HG03521 (cell line): ENCODE measurements at regions not wholly inside any gene's neighbourhood (a gene's known extent, or its start where the extent isn't known, plus 50 kb on each side); places are given as distances from the start of the nearest gene placed in this dataset.

Source experiments
- ATAC-seq: cut with Tn5 transposase; IDR thresholded peaks from one replicate; pipeline ENCODE4 v1.9.1; 2021; ENCODE audit warnings: mild to moderate bottlenecking, moderate library complexity; ENCODE audit not compliant: unreplicated experiment

- no peak for ATAC-seq
Measured at GRCh38 chr12:91608542-91608941, 425.9 kb upstream of the DCN start.

- no peak for ATAC-seq
Measured at GRCh38 chr12:91606662-91607377, 424.2 kb upstream of the DCN start.

GRCh38 chr12:91604897-91605296, 422.3 kb upstream of the DCN start:
- no peak for ATAC-seq

DNA sequence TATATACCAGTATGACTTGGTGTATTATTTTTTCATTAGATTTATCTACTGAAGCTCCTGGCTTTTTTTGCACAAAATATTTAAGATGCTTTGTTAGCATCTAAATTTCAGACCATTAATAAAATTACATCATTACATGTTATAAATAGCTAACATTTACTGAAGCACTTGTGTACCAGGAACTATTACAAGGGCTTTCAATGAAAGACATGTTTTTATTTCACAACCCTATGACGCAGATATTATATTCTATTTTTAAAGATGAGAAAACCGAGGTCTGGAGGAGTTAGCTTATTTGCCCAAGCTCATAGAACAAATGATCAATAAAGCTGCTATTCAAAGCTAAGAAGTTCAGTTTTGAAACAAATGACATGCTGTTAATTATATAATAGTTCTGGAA, 420.4 kb upstream of the DCN start:
- ATAC-seq: no peak

DNA sequence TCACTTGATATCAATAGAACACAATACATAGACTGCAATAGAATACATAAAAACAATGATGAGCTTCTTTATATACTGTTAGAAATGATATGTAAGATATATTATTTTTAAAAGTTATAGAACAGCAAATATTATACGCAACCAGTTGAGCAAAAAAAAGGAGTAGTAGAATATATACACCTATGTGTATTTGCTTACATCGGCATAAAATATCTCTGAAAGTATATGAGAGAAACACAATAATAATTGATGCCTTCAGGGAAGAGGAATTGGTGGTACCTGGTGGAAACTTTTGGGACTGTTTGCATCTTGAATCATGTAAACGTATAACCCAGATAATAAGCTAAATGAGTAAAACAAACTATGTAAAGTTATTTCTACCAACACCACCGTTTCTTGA, 418.4 kb upstream of the DCN start:
- ATAC-seq: no peak

- ATAC-seq: no peak
Measured at GRCh38 chr12:91594715-91595114, 412.1 kb upstream of the DCN start.

- no peak for ATAC-seq
Measured at GRCh38 chr12:91591639-91591987, 409.0 kb upstream of the DCN start.

GRCh38 chr12:91590966-91591638, 408.5 kb upstream of the DCN start:
- no peak for ATAC-seq

- no peak for ATAC-seq
Measured at GRCh38 chr12:91588874-91589454, 406.3 kb upstream of the DCN start.

DNA sequence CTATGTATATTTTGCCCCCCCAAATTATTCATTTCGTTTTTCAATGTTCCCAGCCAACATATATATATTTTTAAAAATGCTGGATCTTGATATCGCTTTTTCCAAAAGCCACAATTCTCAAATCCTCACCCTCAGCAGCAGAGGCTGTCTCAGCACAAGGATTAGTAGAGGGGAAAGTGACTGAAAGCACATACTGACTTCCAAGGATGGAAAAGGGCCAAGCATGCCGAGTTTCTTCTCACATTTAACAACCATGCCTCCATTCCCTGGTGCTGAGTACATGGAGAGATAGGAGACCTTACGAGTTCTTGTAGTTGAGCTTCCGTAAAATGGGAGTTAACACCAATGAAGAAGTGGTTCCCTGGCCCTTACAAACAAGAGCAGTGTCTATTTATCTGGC, 403.4 kb upstream of the DCN start:
- no peak for ATAC-seq

DNA sequence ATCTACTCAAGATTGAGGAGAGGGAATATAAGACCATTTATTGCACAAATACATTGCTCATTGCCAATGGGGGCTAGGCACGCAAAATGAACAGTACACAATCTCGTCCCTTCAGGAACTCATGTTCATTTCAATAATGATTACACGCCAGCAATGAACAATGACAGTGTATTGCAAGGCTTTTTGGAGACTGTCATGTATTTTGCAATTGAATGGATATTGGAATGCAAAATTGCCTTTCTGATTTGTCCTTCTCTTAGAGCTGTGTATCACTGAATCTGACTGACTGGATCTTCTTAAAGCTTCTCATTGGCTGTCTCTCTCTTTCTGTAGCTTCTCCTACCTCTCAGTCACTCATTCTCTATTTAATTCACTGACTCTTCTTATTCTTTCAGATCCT, 400.2 kb upstream of the DCN start:
- ATAC-seq: no peak

GRCh38 chr12:91579516-91580263, 397.1 kb upstream of the DCN start:
- no peak for ATAC-seq

- no peak for ATAC-seq
Measured at GRCh38 chr12:91577586-91578539, 395.2 kb upstream of the DCN start.

DNA sequence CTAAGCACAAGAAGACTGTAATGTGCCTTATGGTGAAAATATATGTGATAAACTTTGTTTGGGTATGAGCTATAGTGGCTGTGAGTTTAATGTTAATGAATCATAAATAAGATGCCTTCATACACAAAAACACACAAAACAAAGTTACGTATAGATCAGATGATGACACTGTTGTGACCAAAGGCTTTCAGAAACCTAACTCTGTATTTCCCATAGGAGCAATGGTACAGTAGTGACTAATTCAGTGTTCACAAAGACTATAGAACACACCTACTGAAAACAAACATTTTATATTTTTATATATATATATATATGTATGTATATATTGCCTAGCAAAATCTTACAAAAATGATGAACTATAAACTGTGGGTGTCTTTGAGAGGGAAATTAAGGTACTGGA, 393.8 kb upstream of the DCN start:
- ATAC-seq: no peak

GRCh38 chr12:91575630-91576029, 393.0 kb upstream of the DCN start:
- no peak for ATAC-seq

DNA sequence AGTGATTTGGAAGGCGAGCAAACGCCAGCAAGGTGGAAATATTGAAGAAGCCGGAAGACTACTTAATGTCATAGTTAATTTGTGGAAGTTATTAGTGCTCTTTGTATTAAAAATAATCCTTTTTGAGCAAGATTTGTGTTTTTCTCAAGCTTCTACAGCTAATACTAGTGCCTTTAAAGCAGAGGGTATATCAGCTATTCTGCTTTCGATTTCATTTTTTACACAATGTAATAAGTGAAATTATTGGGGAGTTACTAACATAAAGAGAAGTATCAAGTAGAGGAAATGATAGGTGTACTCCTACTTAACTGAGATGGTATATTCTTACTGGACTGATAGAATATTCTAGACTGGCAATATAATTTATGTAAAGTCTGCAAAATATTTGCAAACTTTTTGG, 392.4 kb upstream of the DCN start:
- no peak for ATAC-seq

- no peak for ATAC-seq
Measured at GRCh38 chr12:91574391-91574790, 391.8 kb upstream of the DCN start.

DNA sequence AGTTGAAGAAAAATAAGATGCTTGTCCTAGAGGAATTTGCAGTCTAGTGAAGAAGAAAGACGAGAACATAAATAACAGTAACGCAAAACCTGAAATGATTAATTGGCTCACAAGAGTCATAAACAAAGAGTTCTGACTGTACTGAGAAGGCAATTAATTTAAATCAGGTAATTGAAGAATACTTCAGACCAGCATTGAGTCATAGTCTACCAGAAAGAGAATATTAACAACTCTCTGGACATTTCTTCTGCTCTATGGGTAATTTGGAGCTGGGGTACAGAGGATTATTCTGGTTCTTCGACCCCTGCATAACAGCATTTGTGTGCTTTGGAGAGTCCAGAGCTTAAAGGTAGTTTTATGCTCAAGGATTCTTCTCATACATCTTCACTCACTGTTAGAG, 390.3 kb upstream of the DCN start:
- ATAC-seq: no peak

DNA sequence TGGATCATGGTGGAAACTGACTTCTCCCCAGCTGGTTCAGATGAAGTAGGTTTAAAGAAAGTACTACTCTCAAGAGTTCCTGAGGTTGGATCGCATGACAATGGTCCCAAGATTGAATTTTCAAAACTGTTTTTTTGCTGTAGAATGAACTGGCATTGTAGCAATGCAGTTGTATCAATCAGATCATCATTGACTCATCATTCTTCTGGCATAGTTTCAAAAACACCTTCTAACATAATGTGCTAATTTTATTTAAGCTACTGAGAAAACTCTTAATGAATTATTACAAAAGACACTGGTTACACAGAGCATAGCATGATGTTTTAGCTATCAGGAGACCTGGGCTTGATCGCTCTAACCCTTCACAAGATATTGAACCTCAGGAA, 384.5 kb upstream of the DCN start:
- no peak for ATAC-seq

DNA sequence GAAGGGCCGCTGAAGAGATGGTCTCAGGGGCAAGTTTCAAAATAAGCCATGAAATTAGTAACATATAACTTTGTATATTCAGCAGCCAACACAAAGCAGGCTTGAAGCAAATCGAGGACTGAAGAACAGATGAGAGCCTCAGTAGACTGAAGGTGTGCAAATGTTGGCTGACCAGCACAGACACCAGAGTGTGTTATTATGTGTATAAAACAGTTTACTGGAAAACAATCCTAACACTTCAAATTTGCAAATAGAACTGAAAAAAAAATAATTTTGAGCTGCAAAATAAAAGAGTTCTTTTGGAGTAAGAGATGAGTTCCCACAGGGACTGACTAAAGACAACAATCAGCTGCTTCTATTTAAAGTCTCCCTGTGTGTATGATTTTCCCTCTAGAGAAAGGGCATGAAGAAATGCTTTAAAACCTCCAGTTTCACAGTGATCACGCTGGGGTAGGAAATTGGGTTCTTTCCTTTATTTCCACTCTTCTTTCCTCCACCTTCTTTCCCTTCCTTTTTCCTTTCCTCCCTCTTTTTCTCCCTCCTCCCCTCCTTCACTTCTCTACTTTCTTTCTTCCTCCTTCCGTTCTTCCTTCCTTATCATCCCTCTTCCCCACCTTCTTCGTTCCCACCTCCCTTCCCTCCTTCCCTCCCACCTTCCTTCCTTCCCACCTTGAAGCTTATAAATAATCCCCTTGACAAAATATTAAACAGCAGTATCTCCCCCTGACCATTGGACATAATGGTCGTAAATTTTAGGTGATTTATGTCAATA, 383.9 kb upstream of the DCN start:
- no peak for ATAC-seq
